GM19328 (cell line): ENCODE measurements at regions not wholly inside any gene's neighbourhood (a gene's known extent, or its start where the extent isn't known, plus 50 kb on each side); places are given as distances from the start of the nearest gene placed in this dataset.
"Not testable (repeated sequence)": the region's sequence is repeated elsewhere in the genome, so short reads cannot be mapped to it uniquely, and the experiment has no call there.

Source experiments
- ATAC-seq: cut with Tn5 transposase; IDR thresholded peaks from one replicate; pipeline ENCODE4 v1.9.1; 2021; ENCODE audit warnings: mild to moderate bottlenecking, moderate library complexity; ENCODE audit not compliant: unreplicated experiment

DNA sequence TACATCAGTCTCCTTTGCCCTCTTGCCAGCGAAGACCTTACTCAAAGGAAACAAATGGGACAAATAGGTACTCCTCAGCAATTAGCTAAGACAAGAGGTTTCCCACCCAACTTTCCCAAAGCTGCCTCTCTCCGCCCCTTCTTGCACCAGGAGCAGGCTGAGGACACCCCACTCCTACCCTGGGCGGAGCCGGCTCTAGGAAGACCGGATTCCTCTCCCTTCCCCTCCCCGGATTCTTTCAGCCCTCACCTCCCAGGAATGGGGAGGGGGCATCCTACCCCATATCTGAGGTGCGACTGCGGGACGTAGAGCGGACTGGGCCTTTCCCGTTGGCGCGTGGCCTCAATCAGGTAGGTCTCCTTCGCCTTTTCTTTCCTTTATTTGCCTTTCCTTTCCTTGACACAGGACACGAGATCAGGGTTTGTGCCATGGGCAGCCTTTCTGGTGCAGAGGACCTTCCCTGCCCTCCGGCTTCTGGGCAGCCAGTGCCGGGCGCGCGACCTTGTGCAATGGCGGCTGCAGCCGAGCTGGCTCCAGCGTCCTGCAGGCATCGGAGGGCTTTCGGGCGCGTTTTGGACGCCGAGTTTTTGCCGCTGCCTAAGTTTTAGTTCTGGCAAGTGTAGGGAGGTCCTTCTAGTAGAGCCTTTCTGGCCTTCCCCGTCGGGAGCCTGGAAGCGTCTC, 279.9 kb downstream of the PLS3 start:
- not testable (repeated sequence) for ATAC-seq

DNA sequence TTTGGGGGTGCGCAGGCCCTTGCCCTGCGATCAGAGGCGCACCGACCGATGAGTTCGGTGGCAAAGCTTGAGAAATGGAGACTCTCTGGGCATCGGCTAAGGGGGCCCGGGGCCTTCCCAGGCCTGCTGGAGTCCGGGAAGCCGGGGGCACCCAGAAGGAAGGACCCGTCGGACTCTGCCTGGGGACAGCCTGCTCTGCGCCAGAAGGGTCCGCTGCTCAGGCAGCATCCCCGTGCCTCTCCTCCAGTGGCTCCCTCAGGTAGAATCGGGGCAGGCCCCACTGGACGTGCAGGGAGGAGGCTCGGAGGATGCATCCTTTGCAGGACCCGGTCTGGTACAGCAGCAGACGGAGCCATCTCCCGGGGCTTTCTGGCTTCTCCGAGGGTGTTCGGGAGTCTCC, 290.0 kb downstream of the PLS3 start:
- not testable (repeated sequence) for ATAC-seq

DNA sequence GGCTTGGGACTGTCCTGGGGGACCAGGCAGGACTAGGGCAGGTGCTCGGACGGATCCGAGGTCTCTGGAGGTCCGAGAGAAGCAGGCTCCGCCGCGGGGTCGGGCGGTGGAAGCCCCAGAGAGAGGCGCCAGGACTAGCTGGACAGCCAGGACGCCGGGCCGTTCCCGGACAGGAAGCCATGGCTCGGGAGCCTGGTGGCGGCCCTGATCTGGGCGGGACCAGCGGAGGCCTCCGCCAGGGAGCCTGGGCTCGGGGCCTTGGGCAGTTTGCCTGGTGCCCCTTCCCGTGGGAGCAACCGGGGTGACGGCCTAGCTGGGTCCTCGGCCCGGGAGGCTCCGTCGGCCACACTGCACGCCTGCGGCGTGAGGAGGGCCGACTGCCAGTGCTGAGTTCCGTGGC, 292.3 kb downstream of the PLS3 start:
- not testable (repeated sequence) for ATAC-seq

- not testable (repeated sequence) for ATAC-seq
Measured at GRCh38 chrX:115881170-115881569, 289.4 kb upstream of the AGTR2 start.

DNA sequence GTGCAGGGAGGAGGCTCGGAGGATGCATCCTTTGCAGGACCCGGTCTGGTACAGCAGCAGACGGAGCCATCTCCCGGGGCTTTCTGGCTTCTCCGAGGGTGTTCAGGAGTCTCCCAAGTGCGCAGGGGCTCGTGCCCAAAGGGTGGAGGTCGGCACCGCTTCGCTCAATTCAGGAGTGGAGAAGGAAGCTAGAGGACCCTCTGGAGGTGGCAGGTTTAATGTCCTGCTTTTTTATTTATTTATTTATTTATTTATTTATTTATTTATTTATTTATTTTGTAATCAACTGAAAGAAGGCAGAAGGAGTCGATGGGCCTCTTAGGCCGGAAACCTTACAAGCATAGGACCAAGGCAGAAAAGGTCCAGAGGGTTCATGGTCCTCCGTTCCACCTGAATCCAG, 286.4 kb upstream of the AGTR2 start:
- not testable (repeated sequence) for ATAC-seq

- ATAC-seq = not testable (repeated sequence)
Measured at GRCh38 chrX:115888041-115888440, 282.5 kb upstream of the AGTR2 start.

DNA sequence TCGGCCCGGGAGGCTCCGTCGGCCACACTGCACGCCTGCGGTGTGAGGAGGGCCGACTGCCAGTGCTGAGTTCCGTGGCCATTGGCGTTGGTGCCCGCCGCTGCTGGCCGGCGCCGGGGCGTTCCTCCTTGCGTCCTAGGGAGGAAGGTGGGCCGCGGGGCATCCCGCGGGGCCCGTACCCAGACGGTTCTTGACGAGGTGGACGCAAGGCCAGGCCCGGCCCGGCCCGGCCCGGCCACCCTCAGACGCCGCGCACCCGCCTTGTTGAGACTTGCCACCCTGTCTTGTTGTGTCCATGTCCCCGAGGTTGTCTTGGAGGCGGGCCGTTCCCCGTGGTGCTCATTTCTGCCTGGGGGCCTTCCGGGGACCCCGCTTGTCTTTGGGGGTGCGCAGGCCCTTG, 282.0 kb upstream of the AGTR2 start:
- not testable (repeated sequence) for ATAC-seq

GRCh38 chrX:115889121-115889890, 281.2 kb upstream of the AGTR2 start:
- ATAC-seq = no peak

DNA sequence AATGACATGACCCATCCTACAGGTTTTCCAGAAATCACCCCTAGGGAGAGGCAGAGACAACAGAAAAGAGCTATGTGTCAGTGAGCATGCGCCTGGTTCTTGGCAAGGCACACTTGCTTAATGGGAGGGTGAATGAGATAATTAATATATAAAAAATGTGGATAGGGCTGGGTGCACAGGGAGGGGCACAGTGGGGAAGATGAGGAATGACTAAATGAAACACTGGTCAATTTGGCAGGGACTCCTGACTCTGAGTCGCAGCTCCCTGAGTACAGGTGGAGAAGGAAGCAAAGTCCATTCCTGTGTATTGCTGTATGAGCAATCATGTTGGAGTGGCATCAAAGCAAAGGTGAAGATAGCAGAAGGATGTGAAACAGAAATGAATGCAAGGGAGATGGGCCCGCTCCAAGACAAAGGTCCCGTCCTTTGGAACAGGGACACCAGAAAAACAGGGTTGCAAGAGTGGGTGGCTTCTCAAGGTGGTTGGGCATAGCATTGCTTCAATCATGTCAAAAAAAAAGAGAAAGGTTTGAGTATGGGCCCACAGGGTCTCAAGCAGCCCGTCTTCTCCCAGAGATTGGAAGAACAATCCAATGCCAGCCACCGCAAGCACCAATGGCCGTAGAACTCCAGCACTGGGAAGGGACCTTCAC, 278.4 kb upstream of the AGTR2 start:
- no peak for ATAC-seq

DNA sequence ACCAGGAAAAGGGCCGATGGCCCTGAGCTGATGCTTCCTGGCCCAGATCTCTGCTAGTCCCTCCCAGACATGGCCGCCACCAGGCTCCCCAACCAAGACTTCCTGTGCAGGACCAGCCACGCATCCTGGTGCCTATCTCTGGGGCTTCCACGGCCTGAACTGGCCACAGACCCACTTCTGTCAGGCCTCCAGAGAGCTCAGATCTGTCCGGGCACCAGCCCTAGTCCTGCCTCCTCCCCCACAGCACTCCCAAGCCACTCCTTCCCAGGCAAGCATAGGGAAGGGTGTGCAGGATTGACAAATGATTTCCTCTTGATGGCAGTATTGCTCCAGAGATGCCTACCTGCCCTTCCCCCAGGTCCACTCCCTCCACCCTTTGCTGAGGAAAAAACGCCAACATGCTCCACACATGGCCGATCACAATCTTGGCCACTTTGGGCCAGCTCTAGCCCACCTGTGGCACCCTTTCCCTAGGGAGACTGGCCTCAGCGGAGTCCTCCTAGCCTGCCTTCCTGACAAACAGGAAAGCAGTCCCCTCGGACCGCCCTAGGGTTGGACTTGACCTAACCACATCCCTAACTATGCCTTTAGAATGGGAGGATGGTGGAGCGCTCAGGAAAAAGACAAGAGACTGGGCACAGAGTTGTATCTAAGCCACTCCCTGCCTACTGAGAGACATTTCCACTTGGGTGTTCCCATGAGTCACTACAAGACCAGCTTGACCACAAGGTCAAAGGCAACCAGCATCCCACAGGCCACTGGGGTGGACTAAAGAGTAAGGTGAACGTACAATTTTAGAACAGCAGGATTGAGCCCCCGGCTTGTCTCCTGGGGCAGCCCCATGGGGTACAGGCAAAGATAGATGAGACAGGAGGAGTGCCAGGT, 277.5 kb upstream of the AGTR2 start:
- no peak for ATAC-seq

GRCh38 chrX:115894087-115894486, 276.5 kb upstream of the AGTR2 start:
- no peak for ATAC-seq

- no peak for ATAC-seq
Measured at GRCh38 chrX:115895678-115896329, 274.7 kb upstream of the AGTR2 start.

GRCh38 chrX:115896362-115896761, 274.2 kb upstream of the AGTR2 start:
- ATAC-seq = no peak

DNA sequence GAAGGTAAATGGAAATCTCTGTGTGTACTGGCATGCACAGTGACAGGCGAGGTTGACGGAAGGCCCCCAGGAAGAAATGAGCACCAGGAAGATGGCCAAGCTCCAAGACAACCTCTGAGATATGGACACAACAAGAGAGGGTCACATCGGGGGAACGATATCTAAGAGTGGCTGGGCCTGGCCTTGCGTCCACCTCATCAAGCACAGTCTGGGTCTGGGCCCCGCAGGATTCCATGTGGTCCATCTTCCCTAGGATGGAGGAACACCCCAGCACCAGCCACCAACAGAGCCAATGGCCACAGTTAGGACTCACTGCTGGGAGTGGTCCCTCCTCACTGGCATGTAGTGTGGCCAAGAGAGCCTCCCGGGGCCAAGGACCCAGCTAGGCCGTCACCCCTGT, 272.6 kb upstream of the AGTR2 start:
- ATAC-seq = no peak

- ATAC-seq = peak; percentile 55
Measured at GRCh38 chrX:115898382-115899001, 272.1 kb upstream of the AGTR2 start.

DNA sequence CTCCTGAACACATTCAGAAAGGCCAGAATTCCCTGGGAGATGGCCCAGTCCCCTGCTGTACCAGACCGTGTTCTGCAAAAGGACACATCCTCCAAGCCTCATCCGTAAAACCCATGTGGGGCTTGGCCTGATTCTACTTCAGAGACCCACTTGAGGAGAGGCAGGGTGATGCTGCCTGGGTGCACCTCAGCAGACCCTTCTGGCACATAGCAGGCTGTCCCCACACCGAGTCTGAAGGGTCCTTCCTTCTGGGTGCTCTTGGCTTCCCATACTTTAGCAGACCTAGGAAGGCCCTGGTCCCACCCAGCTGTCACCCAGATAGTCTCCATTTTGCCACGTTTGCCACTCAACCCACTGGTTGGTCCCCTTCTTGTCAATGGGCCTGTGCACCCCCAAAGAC, 270.1 kb upstream of the AGTR2 start:
- no peak for ATAC-seq

DNA sequence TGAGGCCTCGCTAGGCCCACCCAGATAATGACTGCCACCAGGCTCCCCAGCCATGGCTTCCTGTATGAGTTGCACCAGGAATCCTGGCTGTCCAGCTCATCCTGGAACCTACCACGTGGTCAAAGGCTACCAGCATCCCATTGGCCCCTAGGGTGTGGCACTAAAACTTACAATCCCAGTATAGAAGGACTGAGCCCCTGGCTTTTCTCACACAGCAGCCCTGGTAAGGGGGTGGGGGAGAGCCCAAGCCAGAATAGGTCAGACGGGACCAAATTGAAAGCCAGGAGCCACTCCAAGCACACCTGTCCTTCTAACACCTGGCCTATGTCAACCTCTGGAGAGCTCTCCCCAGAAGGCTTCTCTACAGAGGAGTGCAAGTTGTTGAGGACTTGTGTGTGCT, 269.3 kb upstream of the AGTR2 start:
- no peak for ATAC-seq

DNA sequence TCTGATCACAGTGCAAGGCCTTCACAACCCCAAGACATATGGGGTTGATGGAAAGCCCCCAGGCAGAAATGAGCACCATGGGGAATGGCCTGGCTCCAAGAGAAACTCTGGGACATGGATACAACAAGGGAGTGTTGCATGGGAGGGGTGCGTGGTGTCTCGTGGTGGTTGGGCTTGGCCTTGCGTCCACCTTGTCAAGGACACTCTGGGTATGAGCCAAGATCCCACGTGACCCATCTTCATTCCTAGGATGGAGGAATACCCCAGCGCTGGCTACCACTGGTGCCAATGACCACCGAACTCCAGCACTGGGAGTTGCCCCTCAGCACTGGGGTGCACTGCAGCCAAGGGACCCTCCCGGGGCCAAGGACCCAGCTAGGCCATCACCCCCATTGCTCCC, 267.5 kb upstream of the AGTR2 start:
- ATAC-seq = no peak

GRCh38 chrX:115906276-115906675, 264.3 kb upstream of the AGTR2 start:
- ATAC-seq = no peak

GRCh38 chrX:115906881-115907280, 263.7 kb upstream of the AGTR2 start:
- ATAC-seq = no peak
